ENCODE measurements at regions not wholly inside any gene's neighbourhood (a gene's known extent, or its start where the extent isn't known, plus 50 kb on each side); places are given as distances from the start of the nearest gene placed in this dataset.
A peak's percentile ranks its signal among the peaks of the same experiment; 100 is the strongest.

- no peaks in the 10 kb centered on the region for H3K27me3 ChIP-seq (ENCODE audit: control insufficient read depth in 1 of 2, insufficient read depth in 2 of 2, low read length in 2 of 2)
- no peaks in the 10 kb centered on the region for H3K4me1 ChIP-seq (ENCODE audit: insufficient read depth, low read length)
- no peak overlapping the region for H3K4me3 ChIP-seq (ENCODE audit: low read depth in 1 of 2, low read length in 2 of 2)
- no peak overlapping the region for H3K27ac ChIP-seq (ENCODE audit: low read depth, low read length)
- no peaks in the 10 kb centered on the region for H3K9me3 ChIP-seq (ENCODE audit: low read length)
- no peak overlapping the region for H3K9ac ChIP-seq (ENCODE audit: low read length)
- H3K36me3 ChIP-seq (ENCODE audit: insufficient read depth, low read length): no peaks in the 10 kb centered on the region
These were observed 52.5 kb upstream of the C11orf58 start for GRCh38 chr11:16685914-16686313.

- Histone ChIP-seq H3K4me3 (ENCODE audit: low read depth in 1 of 2, low read length in 2 of 2) (no peak overlapping the region), H3K36me3 (ENCODE audit: insufficient read depth, low read length) (no peaks in the 10 kb centered on the region), H3K9ac (ENCODE audit: low read length) (no peak overlapping the region), H3K27me3 (ENCODE audit: control insufficient read depth in 1 of 2, insufficient read depth in 2 of 2, low read length in 2 of 2) (no peaks in the 10 kb centered on the region), H3K4me1 (ENCODE audit: insufficient read depth, low read length) (no peaks in the 10 kb centered on the region), H3K27ac (ENCODE audit: low read depth, low read length) (no peak overlapping the region), H3K9me3 (ENCODE audit: low read length) (no peaks in the 10 kb centered on the region)
These were observed 59.9 kb upstream of the C11orf58 start for GRCh38 chr11:16678466-16679116.

GRCh38 chr11:16669799-16670415 is 68.5 kb upstream of the C11orf58 start:
- H3K9me3 ChIP-seq (ENCODE audit: low read length): no peaks in the 10 kb centered on the region
- H3K4me3 ChIP-seq (ENCODE audit: low read depth in 1 of 2, low read length in 2 of 2): no peak overlapping the region
- H3K36me3 ChIP-seq (ENCODE audit: insufficient read depth, low read length): no peaks in the 10 kb centered on the region
- no peaks in the 10 kb centered on the region for H3K27me3 ChIP-seq (ENCODE audit: control insufficient read depth in 1 of 2, insufficient read depth in 2 of 2, low read length in 2 of 2)
- no peak overlapping the region for H3K27ac ChIP-seq (ENCODE audit: low read depth, low read length)
- H3K4me1 ChIP-seq (ENCODE audit: insufficient read depth, low read length): no peaks in the 10 kb centered on the region
- H3K9ac ChIP-seq (ENCODE audit: low read length): no peak overlapping the region

GRCh38 chr11:16632295-16633200 is 105.9 kb upstream of the C11orf58 start:
- Histone ChIP-seq H3K4me1 (ENCODE audit: insufficient read depth, low read length) (no peaks in the 10 kb centered on the region), H3K27me3 (ENCODE audit: control insufficient read depth in 1 of 2, insufficient read depth in 2 of 2, low read length in 2 of 2) (no peaks in the 10 kb centered on the region), H3K36me3 (ENCODE audit: insufficient read depth, low read length) (no peaks in the 10 kb centered on the region), H3K9ac (ENCODE audit: low read length) (no peak overlapping the region), H3K4me3 (ENCODE audit: low read depth in 1 of 2, low read length in 2 of 2) (no peak overlapping the region), H3K27ac (ENCODE audit: low read depth, low read length) (no peak overlapping the region), H3K9me3 (ENCODE audit: low read length) (no peaks in the 10 kb centered on the region)

- Histone ChIP-seq H3K4me1 (ENCODE audit: insufficient read depth, low read length) (no peaks in the 10 kb centered on the region), H3K27me3 (ENCODE audit: control insufficient read depth in 1 of 2, insufficient read depth in 2 of 2, low read length in 2 of 2) (no peaks in the 10 kb centered on the region), H3K9ac (ENCODE audit: low read length) (no peak overlapping the region), H3K9me3 (ENCODE audit: low read length) (no peaks in the 10 kb centered on the region), H3K4me3 (ENCODE audit: low read depth in 1 of 2, low read length in 2 of 2) (no peak overlapping the region), H3K27ac (ENCODE audit: low read depth, low read length) (no peak overlapping the region), H3K36me3 (ENCODE audit: insufficient read depth, low read length) (no peaks in the 10 kb centered on the region)
These were observed 107.8 kb upstream of the C11orf58 start for GRCh38 chr11:16630651-16631050.

GRCh38 chr11:16618431-16618830 is 120.0 kb upstream of the C11orf58 start:
- Histone ChIP-seq H3K27ac (ENCODE audit: low read depth, low read length) (no peak overlapping the region), H3K9ac (ENCODE audit: low read length) (no peak overlapping the region), H3K9me3 (ENCODE audit: low read length) (no peaks in the 10 kb centered on the region), H3K36me3 (ENCODE audit: insufficient read depth, low read length) (no peaks in the 10 kb centered on the region), H3K4me1 (ENCODE audit: insufficient read depth, low read length) (peaks cover 8% of the 10 kb centered on the region), H3K4me3 (ENCODE audit: low read depth in 1 of 2, low read length in 2 of 2) (no peak overlapping the region), H3K27me3 (ENCODE audit: control insufficient read depth in 1 of 2, insufficient read depth in 2 of 2, low read length in 2 of 2) (peaks cover 12 to 25% of the 10 kb centered on the region in 2 donors)

GRCh38 chr11:16615480-16615879 is 123.0 kb upstream of the C11orf58 start:
- H3K4me3 ChIP-seq (ENCODE audit: low read depth in 1 of 2, low read length in 2 of 2): no peak overlapping the region
- H3K9ac ChIP-seq (ENCODE audit: low read length): no peak overlapping the region
- no peak overlapping the region for H3K27ac ChIP-seq (ENCODE audit: low read depth, low read length)
- H3K36me3 ChIP-seq (ENCODE audit: insufficient read depth, low read length): no peaks in the 10 kb centered on the region
- peaks cover 42 to 54% of the 10 kb centered on the region in 2 donors for H3K27me3 ChIP-seq (ENCODE audit: control insufficient read depth in 1 of 2, insufficient read depth in 2 of 2, low read length in 2 of 2)
- H3K4me1 ChIP-seq (ENCODE audit: insufficient read depth, low read length): peaks cover 16% of the 10 kb centered on the region
- no peaks in the 10 kb centered on the region for H3K9me3 ChIP-seq (ENCODE audit: low read length)

GRCh38 chr11:16613512-16614381 is 124.7 kb upstream of the C11orf58 start:
- peak overlapping the region; percentile 38 to 62 for H3K4me3 ChIP-seq (ENCODE audit: low read depth in 1 of 2, low read length in 2 of 2)
- H3K9me3 ChIP-seq (ENCODE audit: low read length): peaks cover 5% of the 10 kb centered on the region
- H3K9ac ChIP-seq (ENCODE audit: low read length): no peak overlapping the region
- H3K27ac ChIP-seq (ENCODE audit: low read depth, low read length): no peak overlapping the region
- H3K4me1 ChIP-seq (ENCODE audit: insufficient read depth, low read length): peaks cover 16% of the 10 kb centered on the region
- peaks cover 59 to 69% of the 10 kb centered on the region in 2 donors for H3K27me3 ChIP-seq (ENCODE audit: control insufficient read depth in 1 of 2, insufficient read depth in 2 of 2, low read length in 2 of 2)
- no peaks in the 10 kb centered on the region for H3K36me3 ChIP-seq (ENCODE audit: insufficient read depth, low read length)

- Histone ChIP-seq H3K9ac (ENCODE audit: low read length) (no peak overlapping the region), H3K4me3 (ENCODE audit: low read depth in 1 of 2, low read length in 2 of 2) (peak overlapping the region; percentile 38 to 62), H3K27me3 (ENCODE audit: control insufficient read depth in 1 of 2, insufficient read depth in 2 of 2, low read length in 2 of 2) (peaks cover 63 to 73% of the 10 kb centered on the region in 2 donors), H3K27ac (ENCODE audit: low read depth, low read length) (no peak overlapping the region), H3K36me3 (ENCODE audit: insufficient read depth, low read length) (no peaks in the 10 kb centered on the region), H3K4me1 (ENCODE audit: insufficient read depth, low read length) (peaks cover 16% of the 10 kb centered on the region), H3K9me3 (ENCODE audit: low read length) (peaks cover 5% of the 10 kb centered on the region)
These were observed 125.3 kb upstream of the C11orf58 start for GRCh38 chr11:16613262-16613511.

- Histone ChIP-seq H3K27me3 (ENCODE audit: control insufficient read depth in 1 of 2, insufficient read depth in 2 of 2, low read length in 2 of 2) (peaks cover 67 to 78% of the 10 kb centered on the region in 2 donors), H3K4me3 (ENCODE audit: low read depth in 1 of 2, low read length in 2 of 2) (peak overlapping the region; percentile 38 to 62), H3K9me3 (ENCODE audit: low read length) (peaks cover 5% of the 10 kb centered on the region), H3K36me3 (ENCODE audit: insufficient read depth, low read length) (no peaks in the 10 kb centered on the region), H3K27ac (ENCODE audit: low read depth, low read length) (no peak overlapping the region), H3K4me1 (ENCODE audit: insufficient read depth, low read length) (peaks cover 17% of the 10 kb centered on the region), H3K9ac (ENCODE audit: low read length) (no peak overlapping the region)
These were observed 125.7 kb upstream of the C11orf58 start for GRCh38 chr11:16612566-16613261.
